Uterus (tissue), 2 donors: ENCODE measurements at regions not wholly inside any gene's neighbourhood (a gene's known extent, or its start where the extent isn't known, plus 50 kb on each side); places are given as distances from the start of the nearest gene placed in this dataset.

Experiments used
- POLR2A ChIP-seq, 2 donors: fragments of 450-650 bp; IDR thresholded peaks; one replicate each; pipeline ENCODE4 v1.6.1; 2016; ENCODE audit warnings: antibody characterized with exemption in 2 of 2, mild to moderate bottlenecking in 1 of 2, moderate library complexity in 1 of 2
- TF ChIP-seq, protein P1 (sequence below), 4 experiments: fragments of 200-600 bp in 2 of 4; fragments of 450-650 bp in 2 of 4; sonication (generic) in 2 of 4; IDR thresholded peaks; one replicate each; pipeline ENCODE4 v1.5.1; 2016 to 2019; ENCODE audit warnings: antibody characterized with exemption in 4 of 4, mild to moderate bottlenecking in 2 of 4, moderate library complexity in 1 of 4

DNA sequence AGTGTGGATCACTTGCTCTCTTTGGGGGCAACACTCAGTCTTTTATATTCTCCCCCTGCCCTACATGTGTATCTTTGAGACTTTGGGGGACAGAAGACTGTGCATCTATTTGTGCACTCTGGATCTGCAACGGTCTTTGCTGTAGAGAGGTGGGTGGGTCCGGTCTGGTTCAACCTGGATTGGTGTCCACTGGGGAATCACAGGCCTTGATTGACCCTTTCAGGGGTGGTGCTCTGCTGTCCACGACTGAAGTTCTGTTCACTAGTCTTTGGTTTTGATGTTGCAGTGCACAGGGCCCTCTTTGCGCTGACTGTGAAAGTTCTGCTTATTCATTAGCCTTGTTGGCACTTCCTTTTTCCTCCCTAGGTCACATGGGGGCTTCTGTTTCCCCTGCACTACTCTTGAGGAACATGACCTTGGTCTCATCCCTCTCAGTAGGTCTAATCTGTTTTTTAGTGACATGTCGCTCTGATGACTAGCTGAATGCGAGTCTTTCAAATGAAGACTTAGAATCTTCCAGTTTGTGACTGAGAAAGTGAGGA lies 284.2 kb downstream of the SV2B start:
- TF ChIP-seq, protein P1, sequence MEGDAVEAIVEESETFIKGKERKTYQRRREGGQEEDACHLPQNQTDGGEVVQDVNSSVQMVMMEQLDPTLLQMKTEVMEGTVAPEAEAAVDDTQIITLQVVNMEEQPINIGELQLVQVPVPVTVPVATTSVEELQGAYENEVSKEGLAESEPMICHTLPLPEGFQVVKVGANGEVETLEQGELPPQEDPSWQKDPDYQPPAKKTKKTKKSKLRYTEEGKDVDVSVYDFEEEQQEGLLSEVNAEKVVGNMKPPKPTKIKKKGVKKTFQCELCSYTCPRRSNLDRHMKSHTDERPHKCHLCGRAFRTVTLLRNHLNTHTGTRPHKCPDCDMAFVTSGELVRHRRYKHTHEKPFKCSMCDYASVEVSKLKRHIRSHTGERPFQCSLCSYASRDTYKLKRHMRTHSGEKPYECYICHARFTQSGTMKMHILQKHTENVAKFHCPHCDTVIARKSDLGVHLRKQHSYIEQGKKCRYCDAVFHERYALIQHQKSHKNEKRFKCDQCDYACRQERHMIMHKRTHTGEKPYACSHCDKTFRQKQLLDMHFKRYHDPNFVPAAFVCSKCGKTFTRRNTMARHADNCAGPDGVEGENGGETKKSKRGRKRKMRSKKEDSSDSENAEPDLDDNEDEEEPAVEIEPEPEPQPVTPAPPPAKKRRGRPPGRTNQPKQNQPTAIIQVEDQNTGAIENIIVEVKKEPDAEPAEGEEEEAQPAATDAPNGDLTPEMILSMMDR (IDR thresholded peaks at IDR 0.05) = no peak
- no peak for TF ChIP-seq POLR2A (IDR thresholded peaks at IDR 0.05)
